ENCODE measurements at regions not wholly inside any gene's neighbourhood (a gene's known extent, or its start where the extent isn't known, plus 50 kb on each side); places are given as distances from the start of the nearest gene placed in this dataset.

DNA sequence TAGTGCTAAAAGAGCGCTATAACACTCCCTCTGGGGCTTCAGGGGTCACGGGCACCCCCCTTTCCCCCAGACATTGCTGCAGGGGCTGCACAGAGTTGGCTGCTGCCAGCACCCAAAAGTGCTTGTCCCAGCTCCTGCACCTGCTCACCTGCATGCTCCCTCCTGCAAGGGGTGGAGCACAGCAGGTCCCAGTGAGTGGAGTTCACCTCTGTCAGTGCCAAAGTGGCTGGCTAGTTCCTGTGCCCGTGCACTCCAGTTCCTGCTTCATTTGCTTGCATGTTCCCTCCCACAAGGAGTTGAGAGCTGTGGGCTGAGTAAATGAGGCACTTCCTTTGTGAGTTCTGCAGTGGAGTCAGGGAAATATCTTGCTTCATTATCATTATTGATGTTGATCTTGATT, 476.9 kb downstream of the SQOR start:
- no peak for DNase-seq
- Histone ChIP-seq H3K36me3 (ENCODE audit: control insufficient read depth, insufficient read depth, low read length) (no peaks in the 10 kb centered on the region), H3K4me1 (ENCODE audit: control insufficient read depth, insufficient read depth, low read length, poor library complexity, severe bottlenecking) (no peaks in the 10 kb centered on the region), H3K9me3 (ENCODE audit: control insufficient read depth, low read length) (no peaks in the 10 kb centered on the region), H3K27ac (ENCODE audit: insufficient read depth, low read length, poor library complexity, severe bottlenecking) (no peak overlapping the region), H3K4me3 (ENCODE audit: insufficient read depth, low read depth, low read length, poor library complexity, severe bottlenecking) (no peak overlapping the region), H3K27me3 (replicated peaks; ENCODE audit: control insufficient read depth, insufficient read depth, low read length, poor library complexity, severe bottlenecking) (no peaks in the 10 kb centered on the region)

DNA sequence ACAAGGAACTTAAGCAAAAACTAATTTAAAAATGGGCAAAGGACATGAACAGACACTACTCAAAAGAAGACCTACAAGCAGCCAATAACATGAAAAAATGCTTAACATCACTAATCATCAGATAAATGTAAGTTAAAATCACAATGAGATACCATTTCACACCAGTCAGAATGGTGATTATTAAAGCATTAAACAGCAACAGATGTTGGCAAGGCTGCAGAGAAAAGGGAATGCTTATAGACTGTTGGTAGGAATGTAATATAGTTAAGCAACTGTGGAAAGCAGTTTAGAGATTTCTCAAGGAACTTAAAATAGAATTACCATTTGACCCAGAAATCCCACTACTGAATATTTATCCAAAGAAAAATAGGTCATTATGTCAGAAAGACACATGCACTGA, 482.2 kb downstream of the SQOR start:
- no peaks in the 10 kb centered on the region for H3K9me3 ChIP-seq (ENCODE audit: control insufficient read depth, low read length)
- H3K36me3 ChIP-seq (ENCODE audit: control insufficient read depth, insufficient read depth, low read length): no peaks in the 10 kb centered on the region
- H3K27ac ChIP-seq (ENCODE audit: insufficient read depth, low read length, poor library complexity, severe bottlenecking): no peak overlapping the region
- DNase-seq: no peak
- no peaks in the 10 kb centered on the region for H3K4me1 ChIP-seq (ENCODE audit: control insufficient read depth, insufficient read depth, low read length, poor library complexity, severe bottlenecking)
- no peak overlapping the region for H3K4me3 ChIP-seq (ENCODE audit: insufficient read depth, low read depth, low read length, poor library complexity, severe bottlenecking)
- H3K27me3 ChIP-seq (replicated peaks; ENCODE audit: control insufficient read depth, insufficient read depth, low read length, poor library complexity, severe bottlenecking): no peaks in the 10 kb centered on the region

DNA sequence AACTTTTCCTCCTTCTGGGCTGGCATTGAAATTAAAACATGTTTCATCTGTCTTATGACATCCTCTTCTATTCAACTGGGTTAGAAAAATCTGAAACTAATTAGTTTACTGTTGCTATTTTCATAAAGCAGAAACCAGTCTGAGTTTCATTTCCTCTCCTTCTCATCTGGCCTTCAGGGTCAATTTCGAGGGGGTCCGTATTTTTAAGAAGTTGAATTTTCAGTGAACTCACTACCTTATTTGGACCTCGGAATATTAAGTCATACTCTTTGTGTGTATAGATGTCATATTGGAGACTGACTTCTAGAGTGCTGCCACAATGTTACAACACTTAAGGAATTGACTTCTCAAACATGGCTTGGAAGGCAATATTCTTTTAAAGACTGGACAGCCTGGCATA, 485.9 kb downstream of the SQOR start:
- Histone ChIP-seq H3K27me3 (replicated peaks; ENCODE audit: control insufficient read depth, insufficient read depth, low read length, poor library complexity, severe bottlenecking) (no peaks in the 10 kb centered on the region), H3K27ac (ENCODE audit: insufficient read depth, low read length, poor library complexity, severe bottlenecking) (no peak overlapping the region), H3K4me3 (ENCODE audit: insufficient read depth, low read depth, low read length, poor library complexity, severe bottlenecking) (no peak overlapping the region), H3K4me1 (ENCODE audit: control insufficient read depth, insufficient read depth, low read length, poor library complexity, severe bottlenecking) (no peaks in the 10 kb centered on the region), H3K9me3 (ENCODE audit: control insufficient read depth, low read length) (no peaks in the 10 kb centered on the region), H3K36me3 (ENCODE audit: control insufficient read depth, insufficient read depth, low read length) (no peaks in the 10 kb centered on the region)
- DNase-seq: no peak

DNA sequence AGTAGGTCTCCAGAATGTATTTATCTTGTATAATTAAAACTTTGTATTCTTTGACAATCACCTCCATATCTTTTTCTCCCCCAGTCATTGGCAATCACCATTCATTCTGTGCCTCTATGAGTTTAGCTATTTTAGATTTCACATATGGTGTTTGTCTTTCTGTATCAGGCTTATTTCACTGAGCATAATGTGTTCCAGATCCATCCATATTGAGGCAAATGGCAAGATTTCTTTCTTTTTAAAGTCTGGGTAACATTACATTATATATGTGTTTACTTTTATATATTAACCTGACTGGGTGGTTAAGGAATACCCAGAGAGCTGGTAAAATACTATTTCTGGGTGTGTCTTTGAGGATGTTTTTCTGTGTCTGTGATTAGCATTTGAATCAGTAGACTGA, 486.6 kb downstream of the SQOR start:
- no peak for DNase-seq
- Histone ChIP-seq H3K27me3 (replicated peaks; ENCODE audit: control insufficient read depth, insufficient read depth, low read length, poor library complexity, severe bottlenecking) (no peaks in the 10 kb centered on the region), H3K9me3 (ENCODE audit: control insufficient read depth, low read length) (no peaks in the 10 kb centered on the region), H3K36me3 (ENCODE audit: control insufficient read depth, insufficient read depth, low read length) (no peaks in the 10 kb centered on the region), H3K4me3 (ENCODE audit: insufficient read depth, low read depth, low read length, poor library complexity, severe bottlenecking) (no peak overlapping the region), H3K4me1 (ENCODE audit: control insufficient read depth, insufficient read depth, low read length, poor library complexity, severe bottlenecking) (no peaks in the 10 kb centered on the region), H3K27ac (ENCODE audit: insufficient read depth, low read length, poor library complexity, severe bottlenecking) (no peak overlapping the region)

DNA sequence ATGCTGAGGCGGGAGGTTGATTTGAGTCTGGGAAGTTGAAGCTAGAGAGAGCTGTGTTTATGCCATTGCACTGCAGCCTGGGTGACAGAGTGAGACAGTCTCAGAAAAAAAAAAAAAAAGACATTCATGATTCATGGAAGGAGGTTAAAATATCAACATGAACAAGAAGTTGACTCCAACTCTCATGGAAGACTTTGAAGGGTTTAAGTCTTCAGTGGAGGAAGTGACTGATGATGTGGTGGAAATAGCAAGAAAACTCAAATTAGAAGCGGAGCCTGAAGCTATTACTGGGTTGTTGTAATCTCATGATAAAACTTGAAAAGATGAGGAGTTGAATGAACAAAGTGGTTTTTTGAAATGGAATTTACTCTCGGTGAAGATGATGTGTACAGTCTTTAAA, 491.8 kb downstream of the SQOR start:
- no peaks in the 10 kb centered on the region for H3K36me3 ChIP-seq (ENCODE audit: control insufficient read depth, insufficient read depth, low read length)
- no peaks in the 10 kb centered on the region for H3K4me1 ChIP-seq (ENCODE audit: control insufficient read depth, insufficient read depth, low read length, poor library complexity, severe bottlenecking)
- no peaks in the 10 kb centered on the region for H3K27me3 ChIP-seq (replicated peaks; ENCODE audit: control insufficient read depth, insufficient read depth, low read length, poor library complexity, severe bottlenecking)
- DNase-seq: no peak
- H3K27ac ChIP-seq (ENCODE audit: insufficient read depth, low read length, poor library complexity, severe bottlenecking): no peak overlapping the region
- no peak overlapping the region for H3K4me3 ChIP-seq (ENCODE audit: insufficient read depth, low read depth, low read length, poor library complexity, severe bottlenecking)
- H3K9me3 ChIP-seq (ENCODE audit: control insufficient read depth, low read length): no peaks in the 10 kb centered on the region

DNA sequence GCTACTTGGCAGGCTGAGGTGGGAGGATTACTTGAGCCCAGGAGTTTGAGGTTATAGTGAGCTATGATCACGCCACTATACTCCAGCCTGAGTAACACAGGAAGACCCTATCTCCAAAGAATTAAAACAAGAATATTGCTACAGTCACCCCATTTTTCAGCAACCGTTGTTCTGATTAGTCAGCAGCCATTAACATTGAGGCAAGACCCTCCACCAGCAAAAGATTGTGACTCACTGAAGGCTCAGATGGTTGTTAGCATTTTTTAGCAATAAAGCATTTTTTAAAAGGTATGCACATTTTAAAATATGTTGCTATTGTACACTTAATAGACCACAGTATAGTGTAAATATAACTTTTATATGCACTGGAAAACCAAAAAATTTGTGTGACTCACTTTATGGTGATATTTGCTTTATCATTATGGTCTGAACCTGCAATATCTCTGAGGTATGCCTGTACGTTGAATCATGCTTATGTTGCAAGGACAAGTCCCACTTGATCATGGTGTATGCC, 492.6 kb downstream of the SQOR start:
- DNase-seq: no peak
- no peaks in the 10 kb centered on the region for H3K9me3 ChIP-seq (ENCODE audit: control insufficient read depth, low read length)
- H3K27ac ChIP-seq (ENCODE audit: insufficient read depth, low read length, poor library complexity, severe bottlenecking): no peak overlapping the region
- H3K4me3 ChIP-seq (ENCODE audit: insufficient read depth, low read depth, low read length, poor library complexity, severe bottlenecking): no peak overlapping the region
- no peaks in the 10 kb centered on the region for H3K4me1 ChIP-seq (ENCODE audit: control insufficient read depth, insufficient read depth, low read length, poor library complexity, severe bottlenecking)
- no peaks in the 10 kb centered on the region for H3K36me3 ChIP-seq (ENCODE audit: control insufficient read depth, insufficient read depth, low read length)
- no peaks in the 10 kb centered on the region for H3K27me3 ChIP-seq (replicated peaks; ENCODE audit: control insufficient read depth, insufficient read depth, low read length, poor library complexity, severe bottlenecking)

DNA sequence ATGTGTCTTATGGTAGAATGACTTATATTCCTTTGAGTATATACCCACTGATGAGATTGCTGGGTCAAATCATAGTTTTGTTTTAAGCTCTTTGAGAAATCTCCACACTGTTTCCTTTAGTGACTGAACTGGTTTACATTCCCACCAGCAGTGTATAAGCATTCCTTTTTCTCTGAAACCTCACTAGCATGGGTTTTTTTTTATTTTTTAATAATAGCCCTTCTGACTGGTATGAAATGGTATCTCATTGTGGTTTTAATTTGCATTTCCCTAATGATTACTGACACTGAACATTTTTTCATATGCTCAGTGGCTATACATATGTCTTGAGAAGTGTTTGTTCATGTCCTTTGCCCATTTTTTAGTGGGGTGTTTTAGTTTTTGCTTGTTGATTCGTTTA, 494.3 kb downstream of the SQOR start:
- H3K27me3 ChIP-seq (replicated peaks; ENCODE audit: control insufficient read depth, insufficient read depth, low read length, poor library complexity, severe bottlenecking): no peaks in the 10 kb centered on the region
- H3K27ac ChIP-seq (ENCODE audit: insufficient read depth, low read length, poor library complexity, severe bottlenecking): no peak overlapping the region
- H3K4me1 ChIP-seq (ENCODE audit: control insufficient read depth, insufficient read depth, low read length, poor library complexity, severe bottlenecking): no peaks in the 10 kb centered on the region
- no peaks in the 10 kb centered on the region for H3K36me3 ChIP-seq (ENCODE audit: control insufficient read depth, insufficient read depth, low read length)
- DNase-seq: no peak
- H3K4me3 ChIP-seq (ENCODE audit: insufficient read depth, low read depth, low read length, poor library complexity, severe bottlenecking): no peak overlapping the region
- no peaks in the 10 kb centered on the region for H3K9me3 ChIP-seq (ENCODE audit: control insufficient read depth, low read length)

DNA sequence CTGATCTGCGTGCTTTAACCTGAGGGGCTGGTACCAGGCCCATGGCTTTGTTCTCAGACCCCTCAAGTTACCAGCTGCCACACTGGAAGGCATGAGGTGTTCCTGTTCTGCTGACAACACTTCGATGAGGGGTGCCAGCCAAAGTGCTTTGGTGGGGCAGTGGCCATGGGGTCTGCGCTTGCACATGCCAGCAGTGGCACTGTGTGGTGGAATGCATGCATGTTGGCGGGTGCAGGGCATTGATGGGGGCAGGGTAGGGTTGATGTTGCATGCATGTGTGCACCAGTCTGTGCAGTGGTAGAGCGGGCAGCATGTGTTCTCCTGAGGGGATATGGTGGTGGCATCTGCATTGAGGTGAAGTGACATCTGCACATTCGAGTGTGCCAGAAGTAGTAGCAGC, 497.0 kb downstream of the SQOR start:
- Histone ChIP-seq H3K27me3 (replicated peaks; ENCODE audit: control insufficient read depth, insufficient read depth, low read length, poor library complexity, severe bottlenecking) (no peaks in the 10 kb centered on the region), H3K9me3 (ENCODE audit: control insufficient read depth, low read length) (no peaks in the 10 kb centered on the region), H3K27ac (ENCODE audit: insufficient read depth, low read length, poor library complexity, severe bottlenecking) (no peak overlapping the region), H3K4me1 (ENCODE audit: control insufficient read depth, insufficient read depth, low read length, poor library complexity, severe bottlenecking) (no peaks in the 10 kb centered on the region), H3K36me3 (ENCODE audit: control insufficient read depth, insufficient read depth, low read length) (no peaks in the 10 kb centered on the region), H3K4me3 (ENCODE audit: insufficient read depth, low read depth, low read length, poor library complexity, severe bottlenecking) (no peak overlapping the region)
- no peak for DNase-seq

DNA sequence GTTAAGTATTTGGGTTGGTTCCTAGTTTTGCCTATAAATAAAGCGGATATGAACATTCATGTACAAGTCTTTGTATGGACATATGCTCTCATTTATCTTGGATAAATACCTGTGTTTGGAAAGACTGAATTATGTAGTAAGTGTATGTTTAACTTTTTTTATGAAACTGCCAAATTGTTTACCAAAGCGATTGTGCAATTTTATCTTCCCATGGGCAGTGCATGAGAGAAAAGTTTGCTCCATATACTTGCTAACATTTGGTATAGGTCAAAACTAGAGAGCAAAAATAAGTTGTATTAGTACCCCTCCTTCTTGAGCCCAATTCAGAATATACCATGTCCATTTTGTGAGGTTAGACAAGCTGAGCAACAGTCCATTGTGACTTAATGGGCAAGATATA, 502.6 kb downstream of the SQOR start:
- H3K36me3 ChIP-seq (ENCODE audit: control insufficient read depth, insufficient read depth, low read length): no peaks in the 10 kb centered on the region
- no peak overlapping the region for H3K4me3 ChIP-seq (ENCODE audit: insufficient read depth, low read depth, low read length, poor library complexity, severe bottlenecking)
- no peaks in the 10 kb centered on the region for H3K9me3 ChIP-seq (ENCODE audit: control insufficient read depth, low read length)
- no peak for DNase-seq
- no peaks in the 10 kb centered on the region for H3K4me1 ChIP-seq (ENCODE audit: control insufficient read depth, insufficient read depth, low read length, poor library complexity, severe bottlenecking)
- H3K27ac ChIP-seq (ENCODE audit: insufficient read depth, low read length, poor library complexity, severe bottlenecking): no peak overlapping the region
- H3K27me3 ChIP-seq (replicated peaks; ENCODE audit: control insufficient read depth, insufficient read depth, low read length, poor library complexity, severe bottlenecking): no peaks in the 10 kb centered on the region

DNA sequence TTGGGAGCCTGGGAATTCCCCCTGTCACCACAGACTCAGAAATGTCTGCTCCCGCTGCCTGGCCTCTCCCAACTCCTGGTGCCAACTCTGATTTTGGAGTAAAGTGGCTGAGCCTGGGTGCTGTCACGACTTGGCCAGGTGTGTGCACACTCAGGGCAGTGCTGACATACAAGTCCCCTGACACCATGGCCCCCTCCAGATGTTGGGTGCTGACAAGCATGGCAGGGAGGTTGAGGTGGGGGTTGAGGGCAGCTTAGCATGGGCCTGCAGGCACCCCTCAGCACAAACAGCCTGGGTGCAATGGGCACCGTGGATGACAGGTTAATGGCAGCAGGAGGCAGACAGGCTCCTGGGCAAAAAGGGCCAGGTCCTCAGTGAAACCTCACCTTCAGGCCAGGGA, 511.2 kb downstream of the SQOR start:
- Histone ChIP-seq H3K36me3 (ENCODE audit: control insufficient read depth, insufficient read depth, low read length) (no peaks in the 10 kb centered on the region), H3K4me3 (ENCODE audit: insufficient read depth, low read depth, low read length, poor library complexity, severe bottlenecking) (no peak overlapping the region), H3K4me1 (ENCODE audit: control insufficient read depth, insufficient read depth, low read length, poor library complexity, severe bottlenecking) (no peaks in the 10 kb centered on the region), H3K9me3 (ENCODE audit: control insufficient read depth, low read length) (no peaks in the 10 kb centered on the region), H3K27me3 (replicated peaks; ENCODE audit: control insufficient read depth, insufficient read depth, low read length, poor library complexity, severe bottlenecking) (no peaks in the 10 kb centered on the region), H3K27ac (ENCODE audit: insufficient read depth, low read length, poor library complexity, severe bottlenecking) (no peak overlapping the region)
- DNase-seq: no peak

DNA sequence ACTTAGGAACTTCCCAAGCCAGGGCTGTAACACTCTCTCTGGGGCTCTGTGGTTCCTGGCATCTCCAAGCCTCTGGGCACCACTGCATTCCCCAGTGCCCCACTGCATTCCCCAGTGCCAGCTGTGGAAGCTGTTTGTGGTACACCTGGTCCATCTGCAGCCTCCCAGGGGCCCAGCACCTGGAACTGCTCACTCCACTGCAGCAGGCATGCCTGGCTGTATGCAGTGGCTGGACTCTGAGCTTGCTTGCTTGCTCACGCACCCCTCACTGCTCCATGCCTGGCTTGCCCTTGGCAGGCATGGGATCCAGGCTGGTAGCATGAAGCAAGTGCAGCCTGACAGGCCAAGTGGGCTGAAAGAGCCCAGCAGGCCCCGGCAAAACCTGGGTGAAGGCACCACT, 512.1 kb downstream of the SQOR start:
- Histone ChIP-seq H3K36me3 (ENCODE audit: control insufficient read depth, insufficient read depth, low read length) (no peaks in the 10 kb centered on the region), H3K27ac (ENCODE audit: insufficient read depth, low read length, poor library complexity, severe bottlenecking) (no peak overlapping the region), H3K9me3 (ENCODE audit: control insufficient read depth, low read length) (no peaks in the 10 kb centered on the region), H3K4me1 (ENCODE audit: control insufficient read depth, insufficient read depth, low read length, poor library complexity, severe bottlenecking) (no peaks in the 10 kb centered on the region), H3K4me3 (ENCODE audit: insufficient read depth, low read depth, low read length, poor library complexity, severe bottlenecking) (no peak overlapping the region), H3K27me3 (replicated peaks; ENCODE audit: control insufficient read depth, insufficient read depth, low read length, poor library complexity, severe bottlenecking) (no peaks in the 10 kb centered on the region)
- no peak for DNase-seq
